ENCODE measurements at regions not wholly inside any gene's neighbourhood (a gene's known extent, or its start where the extent isn't known, plus 50 kb on each side); places are given as distances from the start of the nearest gene placed in this dataset.

- no peak for TF ChIP-seq SIN3A (IDR thresholded peaks at IDR 0.05; ENCODE audit: borderline replicate concordance, insufficient read depth, low read length)
- no peak for TF ChIP-seq TAF1 (IDR thresholded peaks at IDR 0.05; ENCODE audit: borderline replicate concordance, insufficient read depth, low read length)
- no peak for TF ChIP-seq REST (IDR thresholded peaks at IDR 0.05; ENCODE audit: insufficient read depth in 1 of 2, low read depth in 2 of 2, low read length in 2 of 2)
- no peak for TF ChIP-seq FOXP2 (optimal IDR thresholded peaks at IDR 0.05; ENCODE audit: borderline replicate concordance, extremely low read depth, extremely low read length, insufficient read depth)
- TF ChIP-seq POLR2AphosphoS5 (IDR thresholded peaks at IDR 0.05; ENCODE audit: low read depth, low read length), result no peak
These were observed 319.3 kb upstream of the CFAP20DC start for GRCh38 chr3:59368900-59369675.

- TF ChIP-seq TAF1 (IDR thresholded peaks at IDR 0.05; ENCODE audit: borderline replicate concordance, insufficient read depth, low read length) (no peak), FOXP2 (optimal IDR thresholded peaks at IDR 0.05; ENCODE audit: borderline replicate concordance, extremely low read depth, extremely low read length, insufficient read depth) (no peak), SIN3A (IDR thresholded peaks at IDR 0.05; ENCODE audit: borderline replicate concordance, insufficient read depth, low read length) (no peak), POLR2AphosphoS5 (IDR thresholded peaks at IDR 0.05; ENCODE audit: low read depth, low read length) (no peak), REST (IDR thresholded peaks at IDR 0.05; ENCODE audit: insufficient read depth in 1 of 2, low read depth in 2 of 2, low read length in 2 of 2) (no peak)
These were observed 317.3 kb upstream of the CFAP20DC start for GRCh38 chr3:59367150-59367549.

GRCh38 chr3:59366218-59366617 lies 316.4 kb upstream of the CFAP20DC start:
- TF ChIP-seq FOXP2 (optimal IDR thresholded peaks at IDR 0.05; ENCODE audit: borderline replicate concordance, extremely low read depth, extremely low read length, insufficient read depth), result no peak
- TF ChIP-seq POLR2AphosphoS5 (IDR thresholded peaks at IDR 0.05; ENCODE audit: low read depth, low read length), result no peak
- no peak for TF ChIP-seq SIN3A (IDR thresholded peaks at IDR 0.05; ENCODE audit: borderline replicate concordance, insufficient read depth, low read length)
- no peak for TF ChIP-seq REST (IDR thresholded peaks at IDR 0.05; ENCODE audit: insufficient read depth in 1 of 2, low read depth in 2 of 2, low read length in 2 of 2)
- TF ChIP-seq TAF1 (IDR thresholded peaks at IDR 0.05; ENCODE audit: borderline replicate concordance, insufficient read depth, low read length), result no peak

- TF ChIP-seq REST (IDR thresholded peaks at IDR 0.05; ENCODE audit: insufficient read depth in 1 of 2, low read depth in 2 of 2, low read length in 2 of 2) (no peak), POLR2AphosphoS5 (IDR thresholded peaks at IDR 0.05; ENCODE audit: low read depth, low read length) (no peak), SIN3A (IDR thresholded peaks at IDR 0.05; ENCODE audit: borderline replicate concordance, insufficient read depth, low read length) (no peak), TAF1 (IDR thresholded peaks at IDR 0.05; ENCODE audit: borderline replicate concordance, insufficient read depth, low read length) (no peak), FOXP2 (optimal IDR thresholded peaks at IDR 0.05; ENCODE audit: borderline replicate concordance, extremely low read depth, extremely low read length, insufficient read depth) (no peak)
These were observed 314.7 kb upstream of the CFAP20DC start for GRCh38 chr3:59364496-59364895.
